Hepatocyte (in vitro differentiated cells): ENCODE measurements at regions not wholly inside any gene's neighbourhood (a gene's known extent, or its start where the extent isn't known, plus 50 kb on each side); places are given as distances from the start of the nearest gene placed in this dataset.

ENCODE experiments used
- CTCF ChIP-seq: fragments of 200-600 bp; sonication (generic); IDR thresholded peaks from 2 replicates; pipeline ENCODE4 v1.5.1; 2016; ENCODE audit warnings: antibody characterized with exemption, mild to moderate bottlenecking; ENCODE audit not compliant: poor library complexity
- EZH2 ChIP-seq: fragments of 200-600 bp; sonication (generic); IDR thresholded peaks from 2 replicates; pipeline ENCODE4 v1.6.1; 2016; ENCODE audit warnings: antibody characterized with exemption, mild to moderate bottlenecking, borderline replicate concordance
- EZH2phosphoT487 ChIP-seq: fragments of 200-600 bp; sonication (generic); IDR thresholded peaks from one replicate; pipeline ENCODE4 v1.6.1; 2018; ENCODE audit warnings: antibody characterized with exemption, mild to moderate bottlenecking, low read depth, moderate library complexity; ENCODE audit not compliant: unreplicated experiment, severe bottlenecking

GRCh38 chr6:22073516-22074198, 223.2 kb downstream of the PRL start:
- TF ChIP-seq CTCF = no peak
- TF ChIP-seq EZH2phosphoT487 = no peak
- no peak for TF ChIP-seq EZH2
